ENCODE measurements at regions not wholly inside any gene's neighbourhood (a gene's known extent, or its start where the extent isn't known, plus 50 kb on each side); places are given as distances from the start of the nearest gene placed in this dataset.

- DNase-seq (ENCODE audit: low read depth) = no peak
- TF ChIP-seq, protein P1, sequence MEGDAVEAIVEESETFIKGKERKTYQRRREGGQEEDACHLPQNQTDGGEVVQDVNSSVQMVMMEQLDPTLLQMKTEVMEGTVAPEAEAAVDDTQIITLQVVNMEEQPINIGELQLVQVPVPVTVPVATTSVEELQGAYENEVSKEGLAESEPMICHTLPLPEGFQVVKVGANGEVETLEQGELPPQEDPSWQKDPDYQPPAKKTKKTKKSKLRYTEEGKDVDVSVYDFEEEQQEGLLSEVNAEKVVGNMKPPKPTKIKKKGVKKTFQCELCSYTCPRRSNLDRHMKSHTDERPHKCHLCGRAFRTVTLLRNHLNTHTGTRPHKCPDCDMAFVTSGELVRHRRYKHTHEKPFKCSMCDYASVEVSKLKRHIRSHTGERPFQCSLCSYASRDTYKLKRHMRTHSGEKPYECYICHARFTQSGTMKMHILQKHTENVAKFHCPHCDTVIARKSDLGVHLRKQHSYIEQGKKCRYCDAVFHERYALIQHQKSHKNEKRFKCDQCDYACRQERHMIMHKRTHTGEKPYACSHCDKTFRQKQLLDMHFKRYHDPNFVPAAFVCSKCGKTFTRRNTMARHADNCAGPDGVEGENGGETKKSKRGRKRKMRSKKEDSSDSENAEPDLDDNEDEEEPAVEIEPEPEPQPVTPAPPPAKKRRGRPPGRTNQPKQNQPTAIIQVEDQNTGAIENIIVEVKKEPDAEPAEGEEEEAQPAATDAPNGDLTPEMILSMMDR (IDR thresholded peaks at IDR 0.05; ENCODE audit: low read length, missing control alignments) = no peak
- H3K4me3 ChIP-seq (replicated peaks; ENCODE audit: low read depth, low read length) = no peak overlapping the region
Measured at GRCh38 chr5:115355095-115355494, 58.6 kb upstream of the CCDC112 start.

- no peak overlapping the region for H3K4me3 ChIP-seq (replicated peaks; ENCODE audit: low read depth, low read length)
- TF ChIP-seq, protein P1 (IDR thresholded peaks at IDR 0.05; ENCODE audit: low read length, missing control alignments) = no peak
- DNase-seq (ENCODE audit: low read depth) = no peak
Measured at GRCh38 chr5:115354246-115354645, 57.8 kb upstream of the CCDC112 start.

DNA sequence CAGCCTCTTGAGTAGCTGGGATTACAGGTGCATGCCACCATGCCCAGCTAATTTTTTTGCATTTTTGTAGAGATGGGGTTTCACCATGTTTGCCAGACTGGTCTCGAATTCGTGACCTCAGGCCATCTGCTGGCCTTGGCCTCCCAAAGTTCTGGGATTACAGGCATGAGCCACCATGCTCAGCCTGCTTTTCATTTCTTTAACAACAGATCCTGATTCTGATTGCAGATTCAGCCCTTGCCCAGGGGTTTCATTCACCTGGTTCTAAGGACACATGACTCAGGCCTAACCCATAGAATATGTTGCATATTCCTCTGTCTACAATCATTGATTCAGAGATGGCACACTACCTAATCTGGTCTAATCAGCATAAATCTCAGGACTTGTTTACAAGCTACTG is 56.1 kb upstream of the CCDC112 start:
- no peak overlapping the region for H3K4me3 ChIP-seq (replicated peaks; ENCODE audit: low read depth, low read length)
- TF ChIP-seq, protein P1 (IDR thresholded peaks at IDR 0.05; ENCODE audit: low read length, missing control alignments) = no peak

DNA sequence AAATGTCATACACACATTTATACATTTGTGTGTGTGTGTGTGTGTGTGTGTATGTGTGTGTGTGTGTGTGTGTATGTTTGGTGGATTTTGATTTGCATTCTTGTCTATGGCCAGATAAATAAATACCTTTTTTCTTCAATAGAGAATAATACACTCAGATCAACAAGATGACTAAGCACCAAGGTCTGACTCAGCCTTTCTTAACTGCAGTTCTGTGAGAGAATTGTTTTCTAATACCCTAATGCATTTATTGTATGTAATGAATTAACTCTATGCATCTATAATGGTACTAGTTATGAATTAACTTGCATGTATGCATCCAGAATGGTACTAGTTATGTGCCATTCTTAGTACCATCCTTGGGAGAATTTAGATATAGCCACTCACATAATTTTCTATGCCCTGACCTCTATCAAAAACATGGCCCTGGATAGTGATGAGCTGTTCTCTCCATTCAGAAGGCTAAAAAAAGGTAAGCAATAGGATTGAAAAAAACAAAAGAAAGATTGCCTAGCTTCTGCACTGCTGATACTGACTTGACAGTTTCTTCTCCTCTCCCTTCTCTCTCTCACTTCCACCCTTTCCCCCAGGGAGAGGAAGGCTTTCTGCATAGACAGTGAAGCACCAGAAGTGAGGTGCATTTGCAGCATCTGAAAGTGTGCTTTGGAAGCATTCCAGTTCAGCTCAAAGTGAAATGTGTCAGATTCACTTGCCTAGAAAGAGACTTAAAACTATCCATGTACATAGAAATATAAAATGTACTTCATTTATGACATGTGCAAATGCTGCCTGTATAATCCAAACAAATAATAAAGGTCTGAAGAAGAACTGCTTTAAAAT is 55.1 kb upstream of the CCDC112 start:
- TF ChIP-seq, protein P1 (IDR thresholded peaks at IDR 0.05; ENCODE audit: low read length, missing control alignments) = no peak
- H3K4me3 ChIP-seq (replicated peaks; ENCODE audit: low read depth, low read length) = no peak overlapping the region
- DNase-seq (ENCODE audit: low read depth) = peak; percentile 69

More for the DNA sequence above, 56.1 kb upstream of the CCDC112 start:
- no peak for DNase-seq (ENCODE audit: low read depth)

GRCh38 chr5:115350894-115351293 is 54.4 kb upstream of the CCDC112 start:
- TF ChIP-seq, protein P1 (IDR thresholded peaks at IDR 0.05; ENCODE audit: low read length, missing control alignments) = no peak
- DNase-seq (ENCODE audit: low read depth) = no peak
- H3K4me3 ChIP-seq (replicated peaks; ENCODE audit: low read depth, low read length) = no peak overlapping the region

DNA sequence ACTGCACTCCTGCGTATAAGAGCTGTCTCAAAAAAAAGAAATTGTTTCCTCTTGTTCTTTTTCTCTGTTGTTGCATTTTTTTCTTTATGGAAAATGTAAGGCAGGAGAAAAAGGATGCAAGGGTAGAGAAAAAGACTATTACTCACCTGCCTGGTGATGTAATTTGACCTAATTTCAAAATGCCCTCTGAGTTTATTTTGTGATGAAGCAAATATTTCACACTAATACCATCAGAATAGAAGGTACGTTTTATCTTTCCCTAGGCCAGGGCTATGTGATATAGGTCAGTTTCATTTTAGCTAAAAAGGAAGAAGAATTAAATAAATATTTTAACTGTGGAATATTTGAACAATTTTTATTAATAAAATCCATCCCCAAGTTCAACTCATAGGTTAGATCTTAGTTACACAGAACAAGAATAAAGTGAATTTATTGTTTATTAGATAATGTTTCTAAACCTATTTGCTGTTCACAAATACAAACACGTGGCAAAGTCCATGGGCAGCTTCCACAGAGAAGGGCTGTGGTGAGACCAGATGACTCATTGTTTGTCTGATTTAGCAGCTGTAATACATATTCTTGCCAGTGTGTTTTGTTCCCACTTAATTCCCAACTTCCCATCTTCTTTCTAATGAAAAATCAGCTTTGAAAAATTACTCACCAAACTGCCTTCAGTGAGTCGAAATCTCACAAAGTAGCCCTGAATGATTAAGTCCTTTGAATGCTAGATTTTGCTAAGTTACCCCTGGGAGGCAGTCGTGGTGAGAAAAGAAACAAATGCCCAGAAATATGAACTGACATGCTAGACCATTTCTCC is 52.8 kb upstream of the CCDC112 start:
- H3K4me3 ChIP-seq (replicated peaks; ENCODE audit: low read depth, low read length) = no peak overlapping the region
- TF ChIP-seq, protein P1 (IDR thresholded peaks at IDR 0.05; ENCODE audit: low read length, missing control alignments) = no peak
- DNase-seq (ENCODE audit: low read depth) = peak; percentile 86

All from fibroblast of pulmonary artery (primary cell).